ENCODE measurements at regions not wholly inside any gene's neighbourhood (a gene's known extent, or its start where the extent isn't known, plus 50 kb on each side); places are given as distances from the start of the nearest gene placed in this dataset.

DNA sequence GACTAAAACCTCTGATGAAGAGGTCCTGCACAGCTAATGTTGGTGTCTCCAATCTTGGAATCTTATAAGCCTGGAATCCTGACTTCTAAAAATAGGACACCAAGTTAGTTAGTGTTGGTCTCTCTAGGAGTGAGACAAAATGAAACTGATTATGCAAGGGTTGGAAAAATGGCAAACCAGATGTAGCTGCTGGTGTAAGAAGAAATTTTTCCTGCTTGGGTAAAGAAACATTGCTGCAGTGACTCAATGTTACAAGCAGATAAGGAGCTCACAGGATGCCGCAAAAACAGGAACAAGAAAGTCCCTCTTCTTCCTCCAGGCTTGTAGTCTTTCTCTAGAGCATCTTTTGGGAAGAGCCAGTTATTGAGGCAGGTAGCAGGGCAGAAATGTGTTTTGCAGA, 449.0 kb downstream of the ETV1 start:
- H3K4me3 Mint-ChIP-seq (ENCODE audit: low read depth, unreplicated experiment) = no peak overlapping the region
- CTCF ChIA-PET = interaction anchor here (0.6 kb wide), 1 partner anchor 368 kb away, joined by 3 read pairs; no protein-coding TSS in a partner anchor
- no TSS peak for BruUV-seq (replicated peaks)
- no peaks in the 10 kb centered on the region for H3K4me1 Mint-ChIP-seq (ENCODE audit: low read depth, unreplicated experiment)
- intact Hi-C loops (cut with micrococcal nuclease; ENCODE audit: unreplicated experiment) = no loop called here
- DNase-seq = no peak
- H3K36me3 Mint-ChIP-seq (ENCODE audit: insufficient read depth, unreplicated experiment) = no peaks in the 10 kb centered on the region
- no peak overlapping the region for H3K27ac Mint-ChIP-seq (ENCODE audit: unreplicated experiment)
- no peaks in the 10 kb centered on the region for H3K9me3 Mint-ChIP-seq (ENCODE audit: low read depth, unreplicated experiment)
- H3K27me3 Mint-ChIP-seq (ENCODE audit: unreplicated experiment) = no peaks in the 10 kb centered on the region
- TF ChIP-seq, protein P1, sequence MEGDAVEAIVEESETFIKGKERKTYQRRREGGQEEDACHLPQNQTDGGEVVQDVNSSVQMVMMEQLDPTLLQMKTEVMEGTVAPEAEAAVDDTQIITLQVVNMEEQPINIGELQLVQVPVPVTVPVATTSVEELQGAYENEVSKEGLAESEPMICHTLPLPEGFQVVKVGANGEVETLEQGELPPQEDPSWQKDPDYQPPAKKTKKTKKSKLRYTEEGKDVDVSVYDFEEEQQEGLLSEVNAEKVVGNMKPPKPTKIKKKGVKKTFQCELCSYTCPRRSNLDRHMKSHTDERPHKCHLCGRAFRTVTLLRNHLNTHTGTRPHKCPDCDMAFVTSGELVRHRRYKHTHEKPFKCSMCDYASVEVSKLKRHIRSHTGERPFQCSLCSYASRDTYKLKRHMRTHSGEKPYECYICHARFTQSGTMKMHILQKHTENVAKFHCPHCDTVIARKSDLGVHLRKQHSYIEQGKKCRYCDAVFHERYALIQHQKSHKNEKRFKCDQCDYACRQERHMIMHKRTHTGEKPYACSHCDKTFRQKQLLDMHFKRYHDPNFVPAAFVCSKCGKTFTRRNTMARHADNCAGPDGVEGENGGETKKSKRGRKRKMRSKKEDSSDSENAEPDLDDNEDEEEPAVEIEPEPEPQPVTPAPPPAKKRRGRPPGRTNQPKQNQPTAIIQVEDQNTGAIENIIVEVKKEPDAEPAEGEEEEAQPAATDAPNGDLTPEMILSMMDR (IDR thresholded peaks at IDR 0.05; ENCODE audit: unreplicated experiment) = no peak

DNA sequence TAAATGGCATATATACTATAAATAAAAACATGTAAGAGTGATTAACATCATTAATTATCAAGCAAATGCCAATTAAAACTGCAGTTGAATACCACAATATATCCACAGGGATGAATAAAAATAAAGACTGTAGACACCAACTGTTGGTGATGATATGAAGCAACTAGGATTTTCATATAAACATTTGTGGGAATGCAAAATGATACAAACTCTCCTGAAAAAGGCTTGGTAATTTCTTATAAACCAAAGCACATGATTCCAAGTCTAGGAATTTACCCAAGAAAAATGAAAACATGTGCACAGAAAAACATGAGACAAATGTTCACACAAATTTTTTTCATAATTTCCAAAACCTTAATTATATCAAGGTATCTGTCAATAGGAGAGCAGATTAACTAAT, 448.1 kb downstream of the ETV1 start:
- DNase-seq = no peak
- no TSS peak for BruUV-seq (replicated peaks)
- Mint-ChIP-seq H3K4me1 (ENCODE audit: low read depth, unreplicated experiment) (no peaks in the 10 kb centered on the region), H3K9me3 (ENCODE audit: low read depth, unreplicated experiment) (no peaks in the 10 kb centered on the region), H3K36me3 (ENCODE audit: insufficient read depth, unreplicated experiment) (no peaks in the 10 kb centered on the region), H3K27me3 (ENCODE audit: unreplicated experiment) (no peaks in the 10 kb centered on the region), H3K4me3 (ENCODE audit: low read depth, unreplicated experiment) (no peak overlapping the region), H3K27ac (ENCODE audit: unreplicated experiment) (no peak overlapping the region)
- CTCF ChIA-PET = no interaction called here
- intact Hi-C loops (cut with micrococcal nuclease; ENCODE audit: unreplicated experiment) = no loop called here
- TF ChIP-seq, protein P1 (IDR thresholded peaks at IDR 0.05; ENCODE audit: unreplicated experiment) = no peak

DNA sequence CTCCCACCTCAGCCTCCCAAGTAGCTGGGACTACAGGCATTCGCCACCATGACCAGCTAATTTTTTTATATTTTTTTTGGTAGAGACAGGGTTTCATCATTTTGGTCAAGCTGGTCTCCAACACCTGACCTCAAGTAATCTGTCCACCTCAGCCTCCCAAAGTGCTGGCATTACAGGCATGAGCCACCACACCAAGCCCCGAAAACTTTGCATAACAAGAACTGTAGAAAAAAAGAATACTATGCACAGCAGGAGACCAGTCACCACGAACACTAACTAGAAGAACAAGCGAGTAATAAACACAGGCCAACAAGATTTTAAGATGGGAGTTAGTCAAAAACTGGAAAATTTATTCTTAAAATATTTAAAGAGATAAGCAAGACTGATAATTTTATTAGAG, 447.0 kb downstream of the ETV1 start:
- Mint-ChIP-seq H3K9me3 (ENCODE audit: low read depth, unreplicated experiment) (no peaks in the 10 kb centered on the region), H3K36me3 (ENCODE audit: insufficient read depth, unreplicated experiment) (no peaks in the 10 kb centered on the region), H3K4me1 (ENCODE audit: low read depth, unreplicated experiment) (no peaks in the 10 kb centered on the region), H3K27ac (ENCODE audit: unreplicated experiment) (no peak overlapping the region), H3K4me3 (ENCODE audit: low read depth, unreplicated experiment) (no peak overlapping the region), H3K27me3 (ENCODE audit: unreplicated experiment) (no peaks in the 10 kb centered on the region)
- no peak for DNase-seq
- intact Hi-C loops (cut with micrococcal nuclease; ENCODE audit: unreplicated experiment) = no loop called here
- CTCF ChIA-PET = no interaction called here
- TF ChIP-seq, protein P1 (IDR thresholded peaks at IDR 0.05; ENCODE audit: unreplicated experiment) = no peak
- no TSS peak for BruUV-seq (replicated peaks)

DNA sequence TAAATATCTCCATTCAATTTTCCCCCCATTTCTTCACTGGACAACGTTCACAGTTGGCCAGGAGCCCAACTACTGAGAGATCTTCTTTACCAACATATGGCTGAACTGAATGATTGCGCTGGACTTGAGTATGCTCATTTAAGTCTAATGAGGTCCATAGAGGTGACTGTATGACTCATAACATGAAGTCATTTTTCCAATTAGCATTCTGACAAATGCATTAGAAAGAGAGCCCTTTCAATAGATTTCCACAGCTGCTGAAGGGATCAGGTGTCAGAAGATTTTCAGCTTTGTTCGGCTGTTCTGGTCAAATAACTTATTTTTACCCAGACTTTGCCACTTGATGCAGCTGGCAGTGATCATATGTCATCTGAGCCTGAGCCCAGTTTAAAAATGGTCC, 438.0 kb downstream of the ETV1 start:
- TF ChIP-seq, protein P1 (IDR thresholded peaks at IDR 0.05; ENCODE audit: unreplicated experiment) = no peak
- Mint-ChIP-seq H3K9me3 (ENCODE audit: low read depth, unreplicated experiment) (no peaks in the 10 kb centered on the region), H3K4me1 (ENCODE audit: low read depth, unreplicated experiment) (no peaks in the 10 kb centered on the region), H3K4me3 (ENCODE audit: low read depth, unreplicated experiment) (no peak overlapping the region), H3K27me3 (ENCODE audit: unreplicated experiment) (no peaks in the 10 kb centered on the region), H3K36me3 (ENCODE audit: insufficient read depth, unreplicated experiment) (no peaks in the 10 kb centered on the region), H3K27ac (ENCODE audit: unreplicated experiment) (no peak overlapping the region)
- DNase-seq = no peak
- CTCF ChIA-PET = no interaction called here
- intact Hi-C loops (cut with micrococcal nuclease; ENCODE audit: unreplicated experiment) = no loop called here
- no TSS peak for BruUV-seq (replicated peaks)

DNA sequence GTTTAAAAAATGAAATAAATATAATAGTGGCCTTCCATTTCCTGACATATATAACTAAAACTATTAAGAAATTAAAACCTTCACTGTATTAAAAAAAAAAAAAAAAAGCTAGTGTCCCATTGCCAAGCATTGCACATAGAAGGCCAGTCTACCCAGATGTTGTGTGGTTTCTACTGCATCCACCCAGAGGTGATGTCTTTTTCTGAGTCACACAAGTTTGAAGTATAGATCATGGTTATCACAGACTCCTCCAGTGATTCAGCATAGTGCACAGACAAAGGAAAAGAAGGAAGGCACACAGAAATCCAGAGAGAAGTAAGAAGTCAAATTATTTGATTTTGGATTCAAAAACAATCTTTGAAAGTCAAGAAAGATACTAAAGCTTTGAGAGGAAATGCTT, 429.0 kb downstream of the ETV1 start:
- Mint-ChIP-seq H3K36me3 (ENCODE audit: insufficient read depth, unreplicated experiment) (no peaks in the 10 kb centered on the region), H3K27me3 (ENCODE audit: unreplicated experiment) (no peaks in the 10 kb centered on the region), H3K9me3 (ENCODE audit: low read depth, unreplicated experiment) (peaks cover 6% of the 10 kb centered on the region), H3K4me3 (ENCODE audit: low read depth, unreplicated experiment) (no peak overlapping the region), H3K4me1 (ENCODE audit: low read depth, unreplicated experiment) (no peaks in the 10 kb centered on the region), H3K27ac (ENCODE audit: unreplicated experiment) (no peak overlapping the region)
- no peak for DNase-seq
- CTCF ChIA-PET = no interaction called here
- intact Hi-C loops (cut with micrococcal nuclease; ENCODE audit: unreplicated experiment) = no loop called here
- no TSS peak for BruUV-seq (replicated peaks)
- TF ChIP-seq, protein P1 (IDR thresholded peaks at IDR 0.05; ENCODE audit: unreplicated experiment) = no peak
